ENCODE measurements at regions not wholly inside any gene's neighbourhood (a gene's known extent, or its start where the extent isn't known, plus 50 kb on each side); places are given as distances from the start of the nearest gene placed in this dataset.

- H3K18ac ChIP-seq (ENCODE audit: extremely low read depth, low read length) = no peak overlapping the region
- CTCF ChIA-PET (ENCODE audit: partially characterized antibody) = interaction anchor here (0.6 to 9.0 kb wide), 64 partner anchors 9 to 1225 kb away, joined by 3 to 385 read pairs (median 5); partner anchors contain the start of genes IL6 and TOMM7
- TF ChIP-seq RAD21 (IDR thresholded peaks at IDR 0.05 in 1 of 2, conservative IDR thresholded peaks at IDR 0.05 in 1 of 2; ENCODE audit: low read depth in 2 of 2, low read length in 2 of 2) = peak; percentile 94 to 98
- TF ChIP-seq CTCF (IDR thresholded peaks at IDR 0.05; ENCODE audit: control extremely low read depth in 1 of 3, insufficient read depth in 1 of 3, low read depth in 1 of 3, low read length in 3 of 3) = peak; percentile 63 to 99 (median 91)
- TF ChIP-seq CTBP2 (IDR thresholded peaks at IDR 0.05; ENCODE audit: borderline replicate concordance, insufficient read depth, insufficient read length, low read length) = no peak
- TF ChIP-seq E2F6 (IDR thresholded peaks at IDR 0.05) = no peak
- TF ChIP-seq TAF1 (IDR thresholded peaks at IDR 0.05; ENCODE audit: low read depth, low read length) = no peak
- TF ChIP-seq ATF2 (IDR thresholded peaks at IDR 0.05; ENCODE audit: low read length) = no peak
Observed at GRCh38 chr7:22559829-22560489, 60.0 kb upstream of the STEAP1B start.

More at GRCh38 chr7:22559829-22560489, 60.0 kb upstream of the STEAP1B start:
- Histone ChIP-seq H3K9me3 (ENCODE audit: insufficient read depth in 2 of 2, low read depth in 1 of 2, low read length in 1 of 2) (no peaks in the 10 kb centered on the region), H3K4me1 (replicated peaks in 1 of 4; ENCODE audit: control insufficient read depth in 3 of 4, insufficient read depth in 4 of 4, low read length in 3 of 4) (peaks cover 8 to 34% (median 25%) of the 10 kb centered on the region in 4 experiments), H3K27me3 (replicated peaks in 1 of 4; ENCODE audit: control insufficient read depth in 3 of 4, extremely low read depth in 1 of 4, insufficient read depth in 3 of 4, low read length in 3 of 4) (no peaks in the 10 kb centered on the region), H3K14ac (ENCODE audit: insufficient read length) (no peak overlapping the region), H3K23me2 (ENCODE audit: low read depth, low read length) (no peaks in the 10 kb centered on the region), H4K5ac (ENCODE audit: insufficient read length, low read depth, low read length) (no peak overlapping the region), H4K20me1 (replicated peaks in 1 of 2; ENCODE audit: control insufficient read depth in 1 of 2, insufficient read depth in 2 of 2, low read length in 2 of 2) (no peaks in the 10 kb centered on the region), H3K23ac (ENCODE audit: insufficient read length) (no peak overlapping the region), H3K79me1 (ENCODE audit: low read depth, low read length) (no peaks in the 10 kb centered on the region; the same call in 1 of the 2 replicates), H4K91ac (replicated peaks; ENCODE audit: insufficient read length, low read length) (no peak overlapping the region), H2AK5ac (ENCODE audit: low read depth, low read length) (no peak overlapping the region), H2BK20ac (ENCODE audit: low read length) (no peak overlapping the region), H4K8ac (ENCODE audit: extremely low read depth, insufficient read depth, low read length) (no peak overlapping the region), H2BK5ac (ENCODE audit: low read depth, low read length) (peak overlapping the region; percentile 87; the same call in 1 of the 2 replicates), H3K27ac (ENCODE audit: low read depth, low read length) (no peak overlapping the region), H2BK12ac (ENCODE audit: low read depth, low read length) (peak overlapping the region; percentile 55; the same call in 1 of the 2 replicates), H3K36me3 (ENCODE audit: control insufficient read depth in 2 of 4, insufficient read depth in 4 of 4, low read length in 3 of 4) (no peaks in the 10 kb centered on the region), H2AFZ (ENCODE audit: low read length) (no peak overlapping the region), H3K79me2 (ENCODE audit: control insufficient read depth in 1 of 2, insufficient read depth in 2 of 2, low read length in 2 of 2) (no peaks in the 10 kb centered on the region), H3K9ac (replicated peaks in 1 of 4; ENCODE audit: extremely low read depth in 1 of 4, low read depth in 3 of 4, low read length in 3 of 4) (no peak overlapping the region), H3K4me2 (ENCODE audit: insufficient read depth in 1 of 2, low read depth in 2 of 2, low read length in 2 of 2) (no peak overlapping the region), H2BK120ac (replicated peaks; ENCODE audit: low read depth, low read length) (no peak overlapping the region), H3K56ac (replicated peaks; ENCODE audit: insufficient read length, low read depth, low read length) (no peak overlapping the region), H2BK15ac (ENCODE audit: low read length) (no peak overlapping the region; the same call in 1 of the 2 replicates), H3K4me3 (ENCODE audit: extremely low read depth in 1 of 4, insufficient read depth in 2 of 4, low read depth in 3 of 4, low read length in 4 of 4) (no peak overlapping the region), H3K4ac (replicated peaks; ENCODE audit: insufficient read length, low read depth, low read length) (no peak overlapping the region)
- POLR2A ChIA-PET (ENCODE audit: partially characterized antibody) = interaction anchor here (1.1 to 5.1 kb wide), 8 partner anchors 10 to 301 kb away, joined by 3 to 52 read pairs (median 6); partner anchors contain the start of gene IL6
- DNase-seq (ENCODE audit: low read depth in 1 of 2, low spot score in 2 of 2) = peak in 1 of 2 experiments; percentile 73
- peak; percentile 93 for FAIRE-seq
- WGBS, 2 experiments (ENCODE audit: extremely low coverage in 1 of 2, insufficient coverage in 1 of 2, insufficient read length in 1 of 2, insufficient replicate concordance in 2 of 2, low coverage in 1 of 2, low lambda C conversion rate in 2 of 2, missing lambda C conversion rate in 1 of 2) = 29% methylated on average over 13 of the region's 13 CpGs; no CpG with 5 or more reads in 1 of the 2 experiments
